ENCODE measurements at regions not wholly inside any gene's neighbourhood (a gene's known extent, or its start where the extent isn't known, plus 50 kb on each side); places are given as distances from the start of the nearest gene placed in this dataset.

DNA sequence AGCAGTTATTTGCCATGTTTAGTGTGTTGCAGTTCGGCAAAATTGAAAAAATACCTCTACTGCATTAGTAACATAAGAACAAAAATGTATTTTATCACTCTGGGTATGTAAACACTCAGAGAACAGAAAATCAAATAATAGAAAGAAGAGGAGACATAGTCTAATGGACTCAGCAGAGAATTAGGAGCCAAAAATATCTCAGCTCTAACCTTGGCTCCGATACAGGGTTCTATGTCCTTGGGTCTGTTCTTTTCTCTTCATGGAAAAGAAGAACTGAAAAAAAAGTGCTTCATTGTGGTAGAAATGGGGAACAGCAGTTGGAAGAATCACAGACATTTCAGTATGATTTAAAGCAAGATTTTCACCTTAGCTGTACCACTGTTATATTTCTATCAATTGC, 240.5 kb upstream of the CXXC4 start:
- H3K4me3 ChIP-seq (replicated peaks in 1 of 2; ENCODE audit: low read depth in 2 of 2, low read length in 2 of 2): no peak overlapping the region
- DNase-seq (ENCODE audit: low read depth in 2 of 2): no peak
- TF ChIP-seq CTCF (IDR thresholded peaks at IDR 0.05; ENCODE audit: low read depth, low read length): no peak

- no peak for DNase-seq (ENCODE audit: low read depth in 2 of 2)
- TF ChIP-seq CTCF (IDR thresholded peaks at IDR 0.05; ENCODE audit: low read depth, low read length): no peak
- H3K4me3 ChIP-seq (replicated peaks in 1 of 2; ENCODE audit: low read depth in 2 of 2, low read length in 2 of 2): no peak overlapping the region
Observed at GRCh38 chr4:104740161-104740560, 245.5 kb upstream of the CXXC4 start.

DNA sequence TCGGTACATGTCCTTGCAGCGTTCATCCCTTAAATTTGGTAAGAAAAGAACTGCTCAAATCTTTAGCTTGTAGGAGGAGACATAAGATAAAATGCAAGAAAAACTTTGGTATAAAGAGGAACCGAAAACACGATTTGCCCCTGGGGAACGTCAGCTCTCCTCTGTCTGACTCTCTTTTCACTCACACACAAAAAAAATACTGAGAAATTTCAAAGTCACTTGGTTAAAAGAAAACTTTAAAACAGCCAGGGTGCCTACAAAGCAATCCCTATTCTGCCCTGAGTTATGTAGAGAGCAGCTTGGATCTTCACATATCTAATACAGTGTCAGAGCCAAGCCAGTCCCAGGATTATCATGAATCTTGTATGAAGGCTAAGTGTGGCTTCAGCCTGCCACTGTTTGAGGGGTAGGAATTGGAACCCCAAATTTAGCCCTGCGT, 248.5 kb upstream of the CXXC4 start:
- no peak for TF ChIP-seq CTCF (IDR thresholded peaks at IDR 0.05; ENCODE audit: low read depth, low read length)
- DNase-seq (ENCODE audit: low read depth in 2 of 2): no peak

DNA sequence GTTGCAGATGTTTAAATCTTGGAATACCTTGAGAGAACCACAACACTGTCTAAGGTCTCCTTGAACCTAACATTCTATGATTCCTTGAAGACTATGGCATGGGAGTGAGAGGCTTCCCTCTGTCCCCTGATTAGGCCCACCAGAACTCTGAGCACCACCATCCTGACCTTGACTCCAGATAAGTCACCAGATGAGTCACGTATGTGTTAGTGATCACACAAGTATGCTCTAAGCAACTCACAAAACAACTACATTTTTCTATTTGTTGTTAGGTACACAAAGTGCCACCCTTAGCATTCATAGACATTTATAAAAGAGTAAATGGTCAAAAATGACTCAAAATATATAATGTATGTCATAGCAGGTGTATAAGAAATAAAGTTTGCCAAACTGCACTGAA, 252.9 kb upstream of the CXXC4 start:
- no peak for DNase-seq (ENCODE audit: low read depth in 2 of 2)
- H3K4me3 ChIP-seq (replicated peaks in 1 of 2; ENCODE audit: low read depth in 2 of 2, low read length in 2 of 2): no peak overlapping the region
- TF ChIP-seq CTCF (IDR thresholded peaks at IDR 0.05; ENCODE audit: low read depth, low read length): no peak

More for the DNA sequence above, 248.5 kb upstream of the CXXC4 start:
- no peak overlapping the region for H3K4me3 ChIP-seq (replicated peaks in 1 of 2; ENCODE audit: low read depth in 2 of 2, low read length in 2 of 2)

- TF ChIP-seq CTCF (IDR thresholded peaks at IDR 0.05; ENCODE audit: low read depth, low read length): no peak
- no peak overlapping the region for H3K4me3 ChIP-seq (replicated peaks in 1 of 2; ENCODE audit: low read depth in 2 of 2, low read length in 2 of 2)
- no peak for DNase-seq (ENCODE audit: low read depth in 2 of 2)
Observed at GRCh38 chr4:104749062-104749461, 254.4 kb upstream of the CXXC4 start.

- H3K4me3 ChIP-seq (replicated peaks in 1 of 2; ENCODE audit: low read depth in 2 of 2, low read length in 2 of 2): no peak overlapping the region
- no peak for DNase-seq (ENCODE audit: low read depth in 2 of 2)
- no peak for TF ChIP-seq CTCF (IDR thresholded peaks at IDR 0.05; ENCODE audit: low read depth, low read length)
Observed at GRCh38 chr4:104750008-104750407, 255.3 kb upstream of the CXXC4 start.

DNA sequence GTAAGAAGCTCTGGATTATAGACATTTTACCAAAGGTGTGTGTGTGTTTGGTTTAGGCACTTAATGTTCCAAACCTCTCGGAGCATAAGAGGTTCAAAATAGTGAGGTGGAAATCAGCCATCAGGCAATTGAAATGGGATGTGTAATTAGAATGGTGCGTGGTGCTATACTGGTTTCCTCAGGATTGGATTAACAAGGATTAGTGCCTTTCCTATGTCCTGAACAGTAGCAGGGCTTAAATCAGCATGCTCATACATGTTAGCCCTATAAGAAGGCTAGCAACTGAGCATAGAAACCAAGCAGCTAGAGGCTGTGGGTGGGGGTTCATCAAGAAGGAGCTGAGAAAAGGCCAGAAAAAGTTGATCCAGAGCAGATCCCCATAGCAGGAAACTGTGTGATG, 256.8 kb upstream of the CXXC4 start:
- TF ChIP-seq CTCF (IDR thresholded peaks at IDR 0.05; ENCODE audit: low read depth, low read length): no peak
- DNase-seq (ENCODE audit: low read depth in 2 of 2): no peak
- no peak overlapping the region for H3K4me3 ChIP-seq (replicated peaks in 1 of 2; ENCODE audit: low read depth in 2 of 2, low read length in 2 of 2)
